ENCODE measurements at regions not wholly inside any gene's neighbourhood (a gene's known extent, or its start where the extent isn't known, plus 50 kb on each side); places are given as distances from the start of the nearest gene placed in this dataset.

GRCh38 chr5:22918511-22918910 is 65.4 kb upstream of the CDH12 start:
- Mint-ChIP-seq H3K4me1 (ENCODE audit: low read depth, unreplicated experiment) (no peaks in the 10 kb centered on the region), H3K27me3 (ENCODE audit: insufficient read depth, unreplicated experiment) (no peaks in the 10 kb centered on the region), H3K27ac (ENCODE audit: unreplicated experiment) (no peak overlapping the region), H3K4me3 (ENCODE audit: unreplicated experiment) (no peak overlapping the region), H3K9me3 (ENCODE audit: unreplicated experiment) (no peaks in the 10 kb centered on the region), H3K36me3 (ENCODE audit: insufficient read depth, unreplicated experiment) (no peaks in the 10 kb centered on the region)
- Histone ChIP-seq H3K4me3 (ENCODE audit: low read depth, low read length) (no peak overlapping the region), H3K36me3 (ENCODE audit: control insufficient read depth, insufficient read depth, low read length) (no peaks in the 10 kb centered on the region), H3K4me1 (no peaks in the 10 kb centered on the region), H3K27me3 (replicated peaks; ENCODE audit: control insufficient read depth, insufficient read depth, low read length) (no peaks in the 10 kb centered on the region), H3K9me3 (no peaks in the 10 kb centered on the region; the same call in 1 of the 2 replicates)
- ChIA-PET CTCF (no interaction called here), POLR2A (no interaction called here)
- BruUV-seq (replicated peaks): no TSS peak
- intact Hi-C loops (cut with micrococcal nuclease; ENCODE audit: unreplicated experiment): no loop called here
- no peak for DNase-seq
- no peak for TF ChIP-seq CTCF (IDR thresholded peaks at IDR 0.05; ENCODE audit: insufficient read depth in 1 of 2, low read depth in 1 of 2, low read length in 1 of 2, severe bottlenecking in 1 of 2, unreplicated experiment in 1 of 2)

GRCh38 chr5:22916393-22916792 is 63.2 kb upstream of the CDH12 start:
- CTCF ChIA-PET: no interaction called here

GRCh38 chr5:22911019-22911418 is 57.9 kb upstream of the CDH12 start:
- no peak for DNase-seq
- H3K4me3 ChIP-seq (ENCODE audit: low read depth, low read length): no peak overlapping the region
- no peak for TF ChIP-seq CTCF (IDR thresholded peaks at IDR 0.05; ENCODE audit: insufficient read depth in 1 of 2, low read depth in 1 of 2, low read length in 1 of 2, severe bottlenecking in 1 of 2, unreplicated experiment in 1 of 2)
- no peaks in the 10 kb centered on the region for H3K36me3 ChIP-seq (ENCODE audit: control insufficient read depth, insufficient read depth, low read length)
- H3K9me3 ChIP-seq: no peaks in the 10 kb centered on the region
- Mint-ChIP-seq H3K4me1 (ENCODE audit: low read depth, unreplicated experiment) (no peaks in the 10 kb centered on the region), H3K36me3 (ENCODE audit: insufficient read depth, unreplicated experiment) (no peaks in the 10 kb centered on the region), H3K27ac (ENCODE audit: unreplicated experiment) (no peak overlapping the region), H3K4me3 (ENCODE audit: unreplicated experiment) (no peak overlapping the region), H3K9me3 (ENCODE audit: unreplicated experiment) (no peaks in the 10 kb centered on the region), H3K27me3 (ENCODE audit: insufficient read depth, unreplicated experiment) (no peaks in the 10 kb centered on the region)
- no peaks in the 10 kb centered on the region for H3K27me3 ChIP-seq (replicated peaks; ENCODE audit: control insufficient read depth, insufficient read depth, low read length)
- no peaks in the 10 kb centered on the region for H3K4me1 ChIP-seq
- intact Hi-C loops (cut with micrococcal nuclease; ENCODE audit: unreplicated experiment): no loop called here
- ChIA-PET CTCF (no interaction called here), POLR2A (no interaction called here)
- no TSS peak for BruUV-seq (replicated peaks)

More at GRCh38 chr5:22916393-22916792, 63.2 kb upstream of the CDH12 start:
- BruUV-seq (replicated peaks): no TSS peak
- Mint-ChIP-seq H3K9me3 (ENCODE audit: unreplicated experiment) (no peaks in the 10 kb centered on the region), H3K4me1 (ENCODE audit: low read depth, unreplicated experiment) (no peaks in the 10 kb centered on the region), H3K36me3 (ENCODE audit: insufficient read depth, unreplicated experiment) (no peaks in the 10 kb centered on the region), H3K27me3 (ENCODE audit: insufficient read depth, unreplicated experiment) (no peaks in the 10 kb centered on the region), H3K27ac (ENCODE audit: unreplicated experiment) (no peak overlapping the region), H3K4me3 (ENCODE audit: unreplicated experiment) (no peak overlapping the region)
- intact Hi-C loops (cut with micrococcal nuclease; ENCODE audit: unreplicated experiment): no loop called here
- Histone ChIP-seq H3K27me3 (replicated peaks; ENCODE audit: control insufficient read depth, insufficient read depth, low read length) (no peaks in the 10 kb centered on the region), H3K36me3 (ENCODE audit: control insufficient read depth, insufficient read depth, low read length) (no peaks in the 10 kb centered on the region), H3K4me1 (no peaks in the 10 kb centered on the region), H3K4me3 (ENCODE audit: low read depth, low read length) (no peak overlapping the region), H3K9me3 (no peaks in the 10 kb centered on the region; the same call in 1 of the 2 replicates)
- POLR2A ChIA-PET: no interaction called here
- DNase-seq: no peak
- no peak for TF ChIP-seq CTCF (IDR thresholded peaks at IDR 0.05; ENCODE audit: insufficient read depth in 1 of 2, low read depth in 1 of 2, low read length in 1 of 2, severe bottlenecking in 1 of 2, unreplicated experiment in 1 of 2)

All from Caco-2 (cell line).